CD14-positive monocyte (primary cell): ENCODE measurements at regions not wholly inside any gene's neighbourhood (a gene's known extent, or its start where the extent isn't known, plus 50 kb on each side); places are given as distances from the start of the nearest gene placed in this dataset.

Experiments used
- DNase-seq, 3 donors: peaks; one replicate each; pipeline ENCODE4 v3.0.0-alpha.2; 2011 to 2022
- H2AFZ ChIP-seq: 2 replicates; pipeline ENCODE4 v1.6.0; 2012; ENCODE audit warnings: mild to moderate bottlenecking, low read depth, low read length, inconsistent platforms; ENCODE audit not compliant: insufficient read depth, poor library complexity, severe bottlenecking
- H3K27ac ChIP-seq, 2 donors: 1 replicate in 1 of 2; 2 replicates in 1 of 2; pipeline ENCODE4 v1.5.1; 2012 to 2013; ENCODE audit warnings: low read length in 2 of 2, control low read depth in 1 of 2, inconsistent platforms in 1 of 2, low read depth in 1 of 2, mild to moderate bottlenecking in 1 of 2
- H3K27me3 ChIP-seq, 2 donors: one replicate each; pipeline versions ENCODE4 v1.6.0 to v1.6.1; 2011 to 2013; ENCODE audit warnings: low read length in 2 of 2; ENCODE audit not compliant: control insufficient read depth in 2 of 2, insufficient read depth in 2 of 2
- H3K36me3 ChIP-seq, 2 donors: replicated peaks in 1 of 2; 1 replicate in 1 of 2; 2 replicates in 1 of 2; pipeline versions ENCODE4 v1.5.1 to v1.6.1; 2012 to 2013; ENCODE audit warnings: low read length in 2 of 2, control low read depth in 1 of 2, inconsistent platforms in 1 of 2, mild to moderate bottlenecking in 1 of 2; ENCODE audit not compliant: insufficient read depth in 2 of 2, control insufficient read depth in 1 of 2
- H3K4me1 ChIP-seq, 2 donors: 1 replicate in 1 of 2; 2 replicates in 1 of 2; pipeline versions ENCODE4 v1.5.1 to v1.6.1; 2012 to 2013; ENCODE audit warnings: low read length in 2 of 2, control low read depth in 1 of 2, inconsistent platforms in 1 of 2, mild to moderate bottlenecking in 1 of 2, moderate library complexity in 1 of 2; ENCODE audit not compliant: insufficient read depth in 2 of 2, control insufficient read depth in 1 of 2
- H3K4me2 ChIP-seq: replicated peaks from 2 replicates; pipeline ENCODE3; 2012; ENCODE audit warnings: low read length, moderate library complexity, mild to moderate bottlenecking; ENCODE audit not compliant: poor library complexity, severe bottlenecking; ENCODE audit errors: extremely low read depth
- H3K4me3 ChIP-seq, 3 experiments: fragments of 200-600 bp in 1 of 3; sonication (generic) in 1 of 3; replicated peaks in 1 of 3; 1 replicate in 2 of 3; 2 replicates in 1 of 3; pipeline ENCODE4 v1.5.1; 2011 to 2013; ENCODE audit warnings: low read length in 3 of 3, mild to moderate bottlenecking in 3 of 3, control low read depth in 2 of 3, low read depth in 2 of 3, inconsistent platforms in 1 of 3, moderate library complexity in 1 of 3
- H3K79me2 ChIP-seq: 2 replicates; pipeline ENCODE4 v1.6.0; 2012; ENCODE audit warnings: mild to moderate bottlenecking, control low read depth, inconsistent platforms, low read length, moderate library complexity; ENCODE audit not compliant: insufficient read depth
- H3K9ac ChIP-seq: 2 replicates; pipeline ENCODE4 v1.6.0; 2017; ENCODE audit warnings: low read length, mild to moderate bottlenecking; ENCODE audit not compliant: insufficient read depth, poor library complexity, severe bottlenecking
- H3K9me3 ChIP-seq, 2 donors: replicated peaks in 1 of 2; 1 replicate in 1 of 2; 2 replicates in 1 of 2; pipeline versions ENCODE4 v1.5.1 to v1.6.1; 2012 to 2013; ENCODE audit warnings: low read length in 2 of 2, control low read depth in 1 of 2; ENCODE audit not compliant: control insufficient read depth in 1 of 2, insufficient read depth in 1 of 2
- H4K20me1 ChIP-seq: 2 replicates; pipeline ENCODE4 v1.6.0; 2012; ENCODE audit warnings: mild to moderate bottlenecking, low read length, control low read depth, moderate library complexity; ENCODE audit not compliant: insufficient read depth
- H3K27ac Mint-ChIP-seq, 7 donors: one replicate each; pipeline ENCODE4 v1.8.0; 2020; ENCODE audit warnings: mild to moderate bottlenecking in 7 of 7, mixed read lengths in 7 of 7, moderate library complexity in 6 of 7, inconsistent platforms in 2 of 7
- H3K27me3 Mint-ChIP-seq, 3 donors: one replicate each; pipeline ENCODE4 v1.8.0; 2021 to 2022; ENCODE audit warnings: low read depth in 3 of 3, mild to moderate bottlenecking in 3 of 3, mixed read lengths in 3 of 3, moderate library complexity in 3 of 3, inconsistent platforms in 1 of 3
- H3K36me3 Mint-ChIP-seq, 2 donors: one replicate each; pipeline ENCODE4 v1.8.0; 2020; ENCODE audit warnings: mixed read lengths in 2 of 2, inconsistent platforms in 1 of 2, mild to moderate bottlenecking in 1 of 2
- H3K4me1 Mint-ChIP-seq: one replicate; pipeline ENCODE4 v1.8.0; 2020; ENCODE audit warnings: mild to moderate bottlenecking, mixed read lengths
- H3K4me3 Mint-ChIP-seq, 2 donors: one replicate each; pipeline ENCODE4 v1.8.0; 2020; ENCODE audit warnings: mild to moderate bottlenecking in 2 of 2, mixed read lengths in 2 of 2, moderate library complexity in 1 of 2
- H3K9me3 Mint-ChIP-seq, 7 donors: one replicate each; pipeline ENCODE4 v1.8.0; 2020 to 2022; ENCODE audit warnings: mixed read lengths in 7 of 7, mild to moderate bottlenecking in 6 of 7, moderate library complexity in 6 of 7, inconsistent platforms in 2 of 7
- CTCF ChIP-seq: fragments of 200-600 bp; IDR thresholded peaks from one replicate; pipeline ENCODE4 v1.8.0; 2022; ENCODE audit warnings: antibody characterized with exemption, mild to moderate bottlenecking
- WGBS: methylation state at CpG from one replicate; pipeline ENCODE4 v1.1.5; 2013; ENCODE audit warnings: missing lambda C conversion rate; ENCODE audit not compliant: insufficient coverage; 5-methylcytosine and 5-hydroxymethylcytosine counted together
- intact Hi-C, 2 donors: fragments of 100-400 bp; cut with micrococcal nuclease; formaldehyde crosslinking; loops; one replicate each; pipeline versions ENCODE4 v1.15.0 to v1.15.1; 2023

GRCh38 chr22:48350456-48350855 is 1477.2 kb downstream of the BRD1 start:
- H3K4me1 Mint-ChIP-seq = no peaks in the 10 kb centered on the region
- intact Hi-C loops = no loop called here
- no peak overlapping the region for H3K27ac Mint-ChIP-seq
- no peak overlapping the region for H3K4me3 ChIP-seq
- H3K79me2 ChIP-seq = no peaks in the 10 kb centered on the region
- no peaks in the 10 kb centered on the region for H4K20me1 ChIP-seq
- no peaks in the 10 kb centered on the region for H3K27me3 ChIP-seq
- no peaks in the 10 kb centered on the region for H3K4me1 ChIP-seq
- H3K9me3 ChIP-seq = no peaks in the 10 kb centered on the region
- no peak overlapping the region for H3K4me2 ChIP-seq
- H3K4me3 Mint-ChIP-seq = no peak overlapping the region
- TF ChIP-seq CTCF = no peak
- peaks cover 0 to 3% (median 0%) of the 10 kb centered on the region in 7 donors for H3K9me3 Mint-ChIP-seq
- no peak for DNase-seq
- peaks cover 2 to 3% (median 3%) of the 10 kb centered on the region in 3 donors for H3K27me3 Mint-ChIP-seq
- no peak overlapping the region for H3K27ac ChIP-seq
- no peaks in the 10 kb centered on the region for H3K36me3 ChIP-seq
- no peaks in the 10 kb centered on the region for H3K36me3 Mint-ChIP-seq
- 69% methylated on average over 4 of the region's 7 CpGs for WGBS
- H2AFZ ChIP-seq = no peak overlapping the region
- H3K9ac ChIP-seq = no peak overlapping the region

- Histone ChIP-seq H3K36me3 (no peaks in the 10 kb centered on the region), H3K4me1 (no peaks in the 10 kb centered on the region), H3K4me2 (no peak overlapping the region), H3K27ac (no peak overlapping the region), H3K9me3 (no peaks in the 10 kb centered on the region), H3K4me3 (no peak overlapping the region), H4K20me1 (no peaks in the 10 kb centered on the region), H3K9ac (no peak overlapping the region), H3K27me3 (no peaks in the 10 kb centered on the region), H2AFZ (no peak overlapping the region), H3K79me2 (no peaks in the 10 kb centered on the region)
- TF ChIP-seq CTCF = no peak
- no peak overlapping the region for H3K27ac Mint-ChIP-seq
- H3K9me3 Mint-ChIP-seq = peaks cover 0 to 3% (median 0%) of the 10 kb centered on the region in 7 donors
- no peak for DNase-seq
- peaks cover 2 to 3% (median 3%) of the 10 kb centered on the region in 3 donors for H3K27me3 Mint-ChIP-seq
- H3K4me3 Mint-ChIP-seq = no peak overlapping the region
- H3K4me1 Mint-ChIP-seq = no peaks in the 10 kb centered on the region
- intact Hi-C loops = no loop called here
- no peaks in the 10 kb centered on the region for H3K36me3 Mint-ChIP-seq
- WGBS = 86% methylated on average over 1 of the region's 1 CpG
Observed at GRCh38 chr22:48348855-48349254, 1478.8 kb downstream of the BRD1 start.
